SK-N-SH treated with all-trans-retinoic acid at 6 μM for 48 hours (cell line): ENCODE measurements at regions not wholly inside any gene's neighbourhood (a gene's known extent, or its start where the extent isn't known, plus 50 kb on each side); places are given as distances from the start of the nearest gene placed in this dataset.

Source experiments
- ATAC-seq: fragments of 200-7000 bp; cut with Tn5 transposase; 3 replicates; pipeline ENCODE4 v1.9.1; 2020; ENCODE audit warnings: mild to moderate bottlenecking, moderate library complexity
- BACH2 ChIP-seq: fragments of 250-450 bp; sonication (Bioruptor Pico); IDR thresholded peaks from 2 replicates; pipeline ENCODE4 v1.9.0; 2021; ENCODE audit warnings: mild to moderate bottlenecking, borderline replicate concordance
- CSDC2 ChIP-seq: fragments of 250-450 bp; sonication (Bioruptor Pico); IDR thresholded peaks from 2 replicates; pipeline ENCODE4 v1.5.0; 2020; ENCODE audit warnings: mild to moderate bottlenecking, moderate library complexity
- ISL1 ChIP-seq: fragments of 250-450 bp; sonication (Bioruptor Pico); IDR thresholded peaks from 2 replicates; pipeline ENCODE4 v2.1.2; 2022; ENCODE audit warnings: mild to moderate bottlenecking, moderate library complexity
- OSR1 ChIP-seq: fragments of 250-450 bp; sonication (Bioruptor Pico); IDR thresholded peaks from 2 replicates; pipeline ENCODE4 v1.8.0; 2022; ENCODE audit warnings: moderate library complexity, mild to moderate bottlenecking, inconsistent platforms
- PATZ1 ChIP-seq: fragments of 250-450 bp; sonication (Bioruptor Pico); IDR thresholded peaks from 2 replicates; pipeline ENCODE4 v1.8.0; 2020; ENCODE audit warnings: mild to moderate bottlenecking, moderate library complexity, borderline replicate concordance
- PPARA ChIP-seq: fragments of 250-450 bp; sonication (Bioruptor Pico); IDR thresholded peaks from 2 replicates; pipeline ENCODE4 v1.5.0; 2020; ENCODE audit warnings: mild to moderate bottlenecking, borderline replicate concordance
- RARB ChIP-seq: fragments of 250-450 bp; sonication (Bioruptor Pico); IDR thresholded peaks from 2 replicates; pipeline ENCODE4 v1.8.0; 2021; ENCODE audit warnings: mild to moderate bottlenecking, moderate library complexity
- SNAI2 ChIP-seq: fragments of 250-450 bp; sonication (Bioruptor Pico); IDR thresholded peaks from 2 replicates; pipeline ENCODE4 v1.5.0; 2020; ENCODE audit warnings: mild to moderate bottlenecking, moderate library complexity
- TCF4 ChIP-seq: fragments of 250-450 bp; sonication (Bioruptor Pico); IDR thresholded peaks from 2 replicates; pipeline ENCODE4 v1.8.0; 2021; ENCODE audit warnings: mild to moderate bottlenecking, moderate library complexity, borderline replicate concordance
- TOX ChIP-seq: fragments of 250-450 bp; sonication (Bioruptor Pico); IDR thresholded peaks from 2 replicates; pipeline ENCODE4 v1.8.0; 2021; ENCODE audit warnings: mild to moderate bottlenecking, moderate library complexity, borderline replicate concordance
- ZC3H10 ChIP-seq: fragments of 250-450 bp; sonication (Bioruptor Pico); IDR thresholded peaks from 2 replicates; pipeline ENCODE4 v1.5.1; 2021; ENCODE audit warnings: mild to moderate bottlenecking, moderate library complexity
- ZFP30 ChIP-seq: fragments of 450-650 bp; formaldehyde crosslinking; IDR thresholded peaks from 2 replicates; pipeline ENCODE4 v1.5.0; 2022; ENCODE audit warnings: mild to moderate bottlenecking, moderate library complexity
- ZNF565 ChIP-seq: fragments of 450-650 bp; formaldehyde crosslinking; conservative IDR thresholded peaks from 2 replicates; pipeline ENCODE4 v1.5.0; 2020; ENCODE audit warnings: low read depth, mild to moderate bottlenecking, moderate library complexity
- ZNF70 ChIP-seq: fragments of 450-650 bp; formaldehyde crosslinking; IDR thresholded peaks from 2 replicates; pipeline ENCODE4 v1.5.0; 2020; ENCODE audit warnings: mild to moderate bottlenecking, moderate library complexity
- ZNF8 ChIP-seq: fragments of 450-650 bp; formaldehyde crosslinking; IDR thresholded peaks from 2 replicates; pipeline ENCODE4 v1.5.0; 2020; ENCODE audit warnings: mild to moderate bottlenecking, moderate library complexity
- TF ChIP-seq, protein P1 (sequence below): fragments of 250-450 bp; sonication (Bioruptor Pico); IDR thresholded peaks from 2 replicates; pipeline ENCODE4 v1.5.1; 2021; ENCODE audit warnings: mild to moderate bottlenecking, moderate library complexity
- TF ChIP-seq, protein P2 (sequence below): fragments of 250-450 bp; sonication (Bioruptor Pico); IDR thresholded peaks from 2 replicates; pipeline ENCODE4 v1.5.1; 2020; ENCODE audit warnings: low read depth, mild to moderate bottlenecking, moderate library complexity
- TF ChIP-seq, protein P3 (sequence below): fragments of 250-450 bp; sonication (Bioruptor Pico); IDR thresholded peaks from 2 replicates; pipeline ENCODE4 v1.5.0; 2020; ENCODE audit warnings: mild to moderate bottlenecking, moderate library complexity
- TF ChIP-seq, protein P4 (sequence below): fragments of 250-450 bp; sonication (Bioruptor Pico); IDR thresholded peaks from 2 replicates; pipeline ENCODE4 v1.8.0; 2021; ENCODE audit warnings: low read depth, mild to moderate bottlenecking, moderate library complexity, borderline replicate concordance

- peak; percentile 68 for ATAC-seq
- TF ChIP-seq PPARA: no peak
- TF ChIP-seq ZC3H10 (CRISPR knock-in tag): no peak
- TF ChIP-seq, protein P1, sequence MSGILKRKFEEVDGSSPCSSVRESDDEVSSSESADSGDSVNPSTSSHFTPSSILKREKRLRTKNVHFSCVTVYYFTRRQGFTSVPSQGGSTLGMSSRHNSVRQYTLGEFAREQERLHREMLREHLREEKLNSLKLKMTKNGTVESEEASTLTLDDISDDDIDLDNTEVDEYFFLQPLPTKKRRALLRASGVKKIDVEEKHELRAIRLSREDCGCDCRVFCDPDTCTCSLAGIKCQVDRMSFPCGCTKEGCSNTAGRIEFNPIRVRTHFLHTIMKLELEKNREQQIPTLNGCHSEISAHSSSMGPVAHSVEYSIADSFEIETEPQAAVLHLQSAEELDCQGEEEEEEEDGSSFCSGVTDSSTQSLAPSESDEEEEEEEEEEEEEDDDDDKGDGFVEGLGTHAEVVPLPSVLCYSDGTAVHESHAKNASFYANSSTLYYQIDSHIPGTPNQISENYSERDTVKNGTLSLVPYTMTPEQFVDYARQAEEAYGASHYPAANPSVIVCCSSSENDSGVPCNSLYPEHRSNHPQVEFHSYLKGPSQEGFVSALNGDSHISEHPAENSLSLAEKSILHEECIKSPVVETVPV (CRISPR knock-in tag): no peak
- no peak for TF ChIP-seq ISL1 (CRISPR knock-in tag)
- TF ChIP-seq, protein P2, sequence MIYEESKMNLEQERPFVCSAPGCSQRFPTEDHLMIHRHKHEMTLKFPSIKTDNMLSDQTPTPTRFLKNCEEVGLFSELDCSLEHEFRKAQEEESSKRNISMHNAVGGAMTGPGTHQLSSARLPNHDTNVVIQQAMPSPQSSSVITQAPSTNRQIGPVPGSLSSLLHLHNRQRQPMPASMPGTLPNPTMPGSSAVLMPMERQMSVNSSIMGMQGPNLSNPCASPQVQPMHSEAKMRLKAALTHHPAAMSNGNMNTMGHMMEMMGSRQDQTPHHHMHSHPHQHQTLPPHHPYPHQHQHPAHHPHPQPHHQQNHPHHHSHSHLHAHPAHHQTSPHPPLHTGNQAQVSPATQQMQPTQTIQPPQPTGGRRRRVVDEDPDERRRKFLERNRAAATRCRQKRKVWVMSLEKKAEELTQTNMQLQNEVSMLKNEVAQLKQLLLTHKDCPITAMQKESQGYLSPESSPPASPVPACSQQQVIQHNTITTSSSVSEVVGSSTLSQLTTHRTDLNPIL: no peak
- no peak for TF ChIP-seq ZNF70 (CRISPR knock-in tag)
- TF ChIP-seq RARB (CRISPR knock-in tag): no peak
Measured at GRCh38 chr1:47650205-47650604, 212.4 kb downstream of the FOXD2 start.

DNA sequence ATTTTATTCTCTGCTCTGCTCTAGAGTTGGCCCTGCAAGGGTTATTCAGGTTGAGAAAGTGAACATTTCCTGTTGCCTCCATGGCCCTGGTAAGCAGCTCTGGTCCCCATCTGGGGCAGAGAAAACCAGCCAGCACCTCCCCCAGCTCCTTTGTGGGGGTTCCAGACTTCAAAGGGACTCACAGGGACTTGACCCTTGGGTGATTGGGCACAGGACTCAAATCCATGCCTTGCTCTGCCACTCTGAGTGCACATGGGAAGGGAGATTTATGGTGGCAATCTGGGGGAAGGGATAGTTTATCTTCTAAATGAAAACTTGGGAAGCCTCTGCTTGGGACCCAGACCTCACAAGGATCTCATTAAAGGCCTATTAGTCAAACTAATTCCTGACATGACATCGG lies 212.8 kb downstream of the FOXD2 start:
- no peak for TF ChIP-seq TOX (CRISPR knock-in tag)
- no peak for TF ChIP-seq BACH2 (CRISPR knock-in tag)
- no peak for TF ChIP-seq SNAI2 (CRISPR knock-in tag)
- no peak for TF ChIP-seq ZFP30
- no peak for ATAC-seq

GRCh38 chr1:47651311-47652089 lies 213.7 kb downstream of the FOXD2 start:
- no peak for ATAC-seq
- no peak for TF ChIP-seq ISL1 (CRISPR knock-in tag)
- TF ChIP-seq SNAI2 (CRISPR knock-in tag): no peak
- TF ChIP-seq PPARA: no peak
- no peak for TF ChIP-seq RARB (CRISPR knock-in tag)
- no peak for TF ChIP-seq ZC3H10 (CRISPR knock-in tag)
- no peak for TF ChIP-seq CSDC2 (CRISPR knock-in tag)
- no peak for TF ChIP-seq ZNF8 (CRISPR knock-in tag)
- no peak for TF ChIP-seq TOX (CRISPR knock-in tag)
- no peak for TF ChIP-seq PATZ1 (CRISPR knock-in tag)
- no peak for TF ChIP-seq TCF4
- TF ChIP-seq, protein P3, sequence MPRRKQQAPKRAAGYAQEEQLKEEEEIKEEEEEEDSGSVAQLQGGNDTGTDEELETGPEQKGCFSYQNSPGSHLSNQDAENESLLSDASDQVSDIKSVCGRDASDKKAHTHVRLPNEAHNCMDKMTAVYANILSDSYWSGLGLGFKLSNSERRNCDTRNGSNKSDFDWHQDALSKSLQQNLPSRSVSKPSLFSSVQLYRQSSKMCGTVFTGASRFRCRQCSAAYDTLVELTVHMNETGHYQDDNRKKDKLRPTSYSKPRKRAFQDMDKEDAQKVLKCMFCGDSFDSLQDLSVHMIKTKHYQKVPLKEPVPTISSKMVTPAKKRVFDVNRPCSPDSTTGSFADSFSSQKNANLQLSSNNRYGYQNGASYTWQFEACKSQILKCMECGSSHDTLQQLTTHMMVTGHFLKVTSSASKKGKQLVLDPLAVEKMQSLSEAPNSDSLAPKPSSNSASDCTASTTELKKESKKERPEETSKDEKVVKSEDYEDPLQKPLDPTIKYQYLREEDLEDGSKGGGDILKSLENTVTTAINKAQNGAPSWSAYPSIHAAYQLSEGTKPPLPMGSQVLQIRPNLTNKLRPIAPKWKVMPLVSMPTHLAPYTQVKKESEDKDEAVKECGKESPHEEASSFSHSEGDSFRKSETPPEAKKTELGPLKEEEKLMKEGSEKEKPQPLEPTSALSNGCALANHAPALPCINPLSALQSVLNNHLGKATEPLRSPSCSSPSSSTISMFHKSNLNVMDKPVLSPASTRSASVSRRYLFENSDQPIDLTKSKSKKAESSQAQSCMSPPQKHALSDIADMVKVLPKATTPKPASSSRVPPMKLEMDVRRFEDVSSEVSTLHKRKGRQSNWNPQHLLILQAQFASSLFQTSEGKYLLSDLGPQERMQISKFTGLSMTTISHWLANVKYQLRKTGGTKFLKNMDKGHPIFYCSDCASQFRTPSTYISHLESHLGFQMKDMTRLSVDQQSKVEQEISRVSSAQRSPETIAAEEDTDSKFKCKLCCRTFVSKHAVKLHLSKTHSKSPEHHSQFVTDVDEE: no peak
- TF ChIP-seq, all 23 proteins: peak for 0

- no peak for ATAC-seq
- TF ChIP-seq, protein P1 (CRISPR knock-in tag): no peak
- TF ChIP-seq OSR1 (CRISPR knock-in tag) (no peak), PATZ1 (CRISPR knock-in tag) (no peak), ZNF8 (CRISPR knock-in tag) (no peak), ZNF70 (CRISPR knock-in tag) (no peak), ZFP30 (no peak), SNAI2 (CRISPR knock-in tag) (no peak), ZNF565 (CRISPR knock-in tag) (no peak), TCF4 (no peak), TOX (CRISPR knock-in tag) (no peak)
- TF ChIP-seq, protein P4, sequence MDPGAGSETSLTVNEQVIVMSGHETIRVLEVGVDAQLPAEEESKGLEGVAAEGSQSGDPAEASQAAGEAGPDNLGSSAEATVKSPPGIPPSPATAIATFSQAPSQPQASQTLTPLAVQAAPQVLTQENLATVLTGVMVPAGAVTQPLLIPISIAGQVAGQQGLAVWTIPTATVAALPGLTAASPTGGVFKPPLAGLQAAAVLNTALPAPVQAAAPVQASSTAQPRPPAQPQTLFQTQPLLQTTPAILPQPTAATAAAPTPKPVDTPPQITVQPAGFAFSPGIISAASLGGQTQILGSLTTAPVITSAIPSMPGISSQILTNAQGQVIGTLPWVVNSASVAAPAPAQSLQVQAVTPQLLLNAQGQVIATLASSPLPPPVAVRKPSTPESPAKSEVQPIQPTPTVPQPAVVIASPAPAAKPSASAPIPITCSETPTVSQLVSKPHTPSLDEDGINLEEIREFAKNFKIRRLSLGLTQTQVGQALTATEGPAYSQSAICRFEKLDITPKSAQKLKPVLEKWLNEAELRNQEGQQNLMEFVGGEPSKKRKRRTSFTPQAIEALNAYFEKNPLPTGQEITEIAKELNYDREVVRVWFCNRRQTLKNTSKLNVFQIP (CRISPR knock-in tag): no peak
Measured at GRCh38 chr1:47655521-47656300, 217.9 kb downstream of the FOXD2 start.
